ENCODE measurements at regions not wholly inside any gene's neighbourhood (a gene's known extent, or its start where the extent isn't known, plus 50 kb on each side); places are given as distances from the start of the nearest gene placed in this dataset.

- H3K36me3 Mint-ChIP-seq, result peaks cover 0 to 6% (median 5%) of the 10 kb centered on the region in 5 donors
- peaks cover 0 to 6% (median 0%) of the 10 kb centered on the region in 5 donors for H3K27me3 Mint-ChIP-seq
- no peaks in the 10 kb centered on the region for H3K36me3 ChIP-seq (ENCODE audit: control insufficient read depth in 2 of 3, insufficient read depth in 3 of 3, low read length in 3 of 3)
- H3K4me3 ChIP-seq (ENCODE audit: low read length), result no peak overlapping the region
- H3K4me1 Mint-ChIP-seq, result peaks cover 0 to 1% (median 0%) of the 10 kb centered on the region in 7 donors
- H3K4me1 ChIP-seq (ENCODE audit: control insufficient read depth in 2 of 2, insufficient read depth in 2 of 2, low read length in 2 of 2), result no peaks in the 10 kb centered on the region
- no peak for ATAC-seq
- POLR2A ChIA-PET, result no interaction called here
- CTCF ChIA-PET, result interaction anchor here (0.7 kb wide), 2 partner anchors 11 to 27 kb away, joined by 3 to 4 read pairs; no protein-coding TSS in a partner anchor
- intact Hi-C loops (cut with micrococcal nuclease), result no loop called here
- no peak overlapping the region for H3K27ac Mint-ChIP-seq
- H3K9me3 ChIP-seq (ENCODE audit: control insufficient read depth in 2 of 3, low read length in 3 of 3), result no peaks in the 10 kb centered on the region
- no peak overlapping the region for H3K4me3 Mint-ChIP-seq
- no peak overlapping the region for H3K27ac ChIP-seq (ENCODE audit: low read depth, low read length)
- no peak for DNase-seq
- no peaks in the 10 kb centered on the region for H3K27me3 ChIP-seq (ENCODE audit: control insufficient read depth in 2 of 2, insufficient read depth in 2 of 2, low read length in 2 of 2)
- peaks cover 0 to 12% (median 4%) of the 10 kb centered on the region in 11 donors for H3K9me3 Mint-ChIP-seq
Observed at GRCh38 chr10:4170181-4170580, 385.2 kb upstream of the KLF6 start.

DNA sequence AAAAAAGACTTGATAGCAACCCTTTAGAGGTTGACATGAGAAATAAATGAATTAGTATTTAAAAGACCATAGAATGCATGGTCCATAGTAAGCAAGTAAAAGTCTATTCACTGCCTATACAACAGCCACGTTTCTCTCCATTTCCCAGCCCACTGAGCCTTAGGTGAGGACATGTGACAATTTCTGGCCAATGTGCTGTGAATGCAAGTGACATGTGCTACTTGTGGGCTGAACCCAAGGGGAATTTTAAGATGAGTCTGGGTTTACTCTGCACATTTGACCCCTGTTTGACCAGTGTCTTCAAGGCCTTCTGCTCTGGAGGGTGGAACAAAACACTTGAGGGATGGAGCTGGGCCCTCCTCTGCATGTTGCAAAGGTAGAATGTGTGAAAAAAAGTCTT, 384.4 kb upstream of the KLF6 start:
- Histone ChIP-seq H3K36me3 (ENCODE audit: control insufficient read depth in 2 of 3, insufficient read depth in 3 of 3, low read length in 3 of 3) (no peaks in the 10 kb centered on the region), H3K4me3 (ENCODE audit: low read length) (no peak overlapping the region), H3K9me3 (ENCODE audit: control insufficient read depth in 2 of 3, low read length in 3 of 3) (no peaks in the 10 kb centered on the region), H3K27ac (ENCODE audit: low read depth, low read length) (no peak overlapping the region), H3K4me1 (ENCODE audit: control insufficient read depth in 2 of 2, insufficient read depth in 2 of 2, low read length in 2 of 2) (no peaks in the 10 kb centered on the region), H3K27me3 (ENCODE audit: control insufficient read depth in 2 of 2, insufficient read depth in 2 of 2, low read length in 2 of 2) (no peaks in the 10 kb centered on the region)
- ChIA-PET POLR2A (no interaction called here), CTCF (no interaction called here)
- no peak for DNase-seq
- no peak overlapping the region for H3K27ac Mint-ChIP-seq
- peaks cover 0 to 6% (median 0%) of the 10 kb centered on the region in 5 donors for H3K27me3 Mint-ChIP-seq
- no peak overlapping the region for H3K4me3 Mint-ChIP-seq
- H3K36me3 Mint-ChIP-seq, result peaks cover 0 to 8% (median 3%) of the 10 kb centered on the region in 5 donors
- ATAC-seq, result no peak
- peaks cover 0 to 1% (median 0%) of the 10 kb centered on the region in 7 donors for H3K4me1 Mint-ChIP-seq
- peaks cover 0 to 12% (median 4%) of the 10 kb centered on the region in 11 donors for H3K9me3 Mint-ChIP-seq
- intact Hi-C loops (cut with micrococcal nuclease), result no loop called here

GRCh38 chr10:4167216-4167615, 382.2 kb upstream of the KLF6 start:
- peaks cover 0 to 4% (median 0%) of the 10 kb centered on the region in 11 donors for H3K9me3 Mint-ChIP-seq
- no peaks in the 10 kb centered on the region for H3K36me3 ChIP-seq (ENCODE audit: control insufficient read depth in 2 of 3, insufficient read depth in 3 of 3, low read length in 3 of 3)
- ChIA-PET CTCF (no interaction called here), POLR2A (no interaction called here)
- intact Hi-C loops (cut with micrococcal nuclease), result no loop called here
- peaks cover 0 to 7% (median 0%) of the 10 kb centered on the region in 5 donors for H3K36me3 Mint-ChIP-seq
- no peak overlapping the region for H3K4me3 Mint-ChIP-seq
- H3K27me3 Mint-ChIP-seq, result peaks cover 0 to 6% (median 0%) of the 10 kb centered on the region in 5 donors
- no peak for ATAC-seq
- H3K9me3 ChIP-seq (ENCODE audit: control insufficient read depth in 2 of 3, low read length in 3 of 3), result no peaks in the 10 kb centered on the region
- no peak overlapping the region for H3K27ac Mint-ChIP-seq
- H3K27me3 ChIP-seq (ENCODE audit: control insufficient read depth in 2 of 2, insufficient read depth in 2 of 2, low read length in 2 of 2), result peaks cover 0 to 2% of the 10 kb centered on the region in 2 donors
- no peak overlapping the region for H3K27ac ChIP-seq (ENCODE audit: low read depth, low read length)
- H3K4me1 ChIP-seq (ENCODE audit: control insufficient read depth in 2 of 2, insufficient read depth in 2 of 2, low read length in 2 of 2), result no peaks in the 10 kb centered on the region
- DNase-seq, result no peak
- peaks cover 0 to 1% (median 0%) of the 10 kb centered on the region in 7 donors for H3K4me1 Mint-ChIP-seq
- H3K4me3 ChIP-seq (ENCODE audit: low read length), result no peak overlapping the region

DNA sequence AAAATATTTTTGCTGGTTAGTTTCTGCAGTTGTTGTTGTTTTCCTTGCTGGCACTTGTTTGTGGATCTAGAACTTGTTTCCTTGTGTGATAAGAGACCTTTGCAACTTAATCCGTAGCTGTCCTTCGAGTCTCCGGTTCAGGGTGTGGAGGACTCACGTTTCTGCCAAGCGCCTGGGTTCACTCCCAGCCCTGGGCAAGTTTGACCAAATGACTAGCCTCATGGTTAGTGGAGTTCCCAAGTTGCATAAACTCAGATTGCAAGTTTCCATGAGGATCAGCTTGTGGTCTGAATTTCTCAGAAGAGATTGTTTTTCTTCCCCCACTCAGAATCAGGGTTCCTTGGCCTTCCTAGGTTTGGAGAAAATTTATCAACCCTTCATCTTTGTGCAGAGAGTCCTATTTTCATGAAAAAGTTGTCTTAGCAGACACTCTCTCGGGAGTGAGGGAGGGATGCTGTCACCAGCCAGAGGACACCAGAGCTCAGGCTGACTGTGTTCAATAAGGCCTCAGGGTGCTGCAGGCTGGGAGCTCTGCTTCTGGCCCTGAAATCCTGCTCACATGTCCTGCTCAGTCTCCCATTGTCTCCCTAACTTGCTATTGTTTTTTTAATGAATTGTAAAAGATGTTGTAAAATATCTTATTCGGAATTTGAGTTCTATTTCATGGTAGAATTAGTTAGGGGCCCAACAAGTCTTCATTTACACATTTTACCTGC, 377.7 kb upstream of the KLF6 start:
- Histone ChIP-seq H3K27ac (ENCODE audit: low read depth, low read length) (no peak overlapping the region), H3K36me3 (ENCODE audit: control insufficient read depth in 2 of 3, insufficient read depth in 3 of 3, low read length in 3 of 3) (no peaks in the 10 kb centered on the region), H3K4me1 (ENCODE audit: control insufficient read depth in 2 of 2, insufficient read depth in 2 of 2, low read length in 2 of 2) (no peaks in the 10 kb centered on the region), H3K27me3 (ENCODE audit: control insufficient read depth in 2 of 2, insufficient read depth in 2 of 2, low read length in 2 of 2) (peaks cover 0 to 2% of the 10 kb centered on the region in 2 donors), H3K4me3 (ENCODE audit: low read length) (no peak overlapping the region), H3K9me3 (ENCODE audit: control insufficient read depth in 2 of 3, low read length in 3 of 3) (no peaks in the 10 kb centered on the region)
- Mint-ChIP-seq H3K27me3 (no peaks in the 10 kb centered on the region), H3K27ac (no peak overlapping the region), H3K4me3 (no peak overlapping the region), H3K9me3 (no peaks in the 10 kb centered on the region), H3K4me1 (peaks cover 0 to 7% (median 0%) of the 10 kb centered on the region in 7 donors), H3K36me3 (peaks cover 0 to 2% (median 0%) of the 10 kb centered on the region in 5 donors)
- ChIA-PET POLR2A (no interaction called here), CTCF (no interaction called here)
- intact Hi-C loops (cut with micrococcal nuclease), result no loop called here
- ATAC-seq (no peak), DNase-seq (no peak)

GRCh38 chr10:4159173-4159572, 374.2 kb upstream of the KLF6 start:
- ATAC-seq, result no peak
- Histone ChIP-seq H3K27me3 (ENCODE audit: control insufficient read depth in 2 of 2, insufficient read depth in 2 of 2, low read length in 2 of 2) (peaks cover 0 to 2% of the 10 kb centered on the region in 2 donors), H3K9me3 (ENCODE audit: control insufficient read depth in 2 of 3, low read length in 3 of 3) (no peaks in the 10 kb centered on the region), H3K4me3 (ENCODE audit: low read length) (no peak overlapping the region), H3K36me3 (ENCODE audit: control insufficient read depth in 2 of 3, insufficient read depth in 3 of 3, low read length in 3 of 3) (no peaks in the 10 kb centered on the region), H3K4me1 (ENCODE audit: control insufficient read depth in 2 of 2, insufficient read depth in 2 of 2, low read length in 2 of 2) (peaks cover 0 to 3% of the 10 kb centered on the region in 2 donors), H3K27ac (ENCODE audit: low read depth, low read length) (no peak overlapping the region)
- H3K4me1 Mint-ChIP-seq, result peaks cover 3 to 13% (median 10%) of the 10 kb centered on the region in 7 donors
- ChIA-PET CTCF (no interaction called here), POLR2A (no interaction called here)
- no peak overlapping the region for H3K27ac Mint-ChIP-seq
- intact Hi-C loops (cut with micrococcal nuclease), result no loop called here
- H3K36me3 Mint-ChIP-seq, result peaks cover 0 to 1% (median 0%) of the 10 kb centered on the region in 5 donors
- no peaks in the 10 kb centered on the region for H3K27me3 Mint-ChIP-seq
- no peaks in the 10 kb centered on the region for H3K9me3 Mint-ChIP-seq
- no peak overlapping the region for H3K4me3 Mint-ChIP-seq
- DNase-seq, result no peak

GRCh38 chr10:4154191-4154715, 369.2 kb upstream of the KLF6 start:
- ATAC-seq, result peak; percentile 65
- ChIA-PET CTCF (no interaction called here), POLR2A (no interaction called here)
- H3K27me3 ChIP-seq (ENCODE audit: control insufficient read depth in 2 of 2, insufficient read depth in 2 of 2, low read length in 2 of 2), result no peaks in the 10 kb centered on the region
- no peaks in the 10 kb centered on the region for H3K9me3 ChIP-seq (ENCODE audit: control insufficient read depth in 2 of 3, low read length in 3 of 3)
- peaks cover 0 to 1% (median 0%) of the 10 kb centered on the region in 5 donors for H3K36me3 Mint-ChIP-seq
- no peak overlapping the region for H3K4me3 Mint-ChIP-seq
- H3K27me3 Mint-ChIP-seq, result no peaks in the 10 kb centered on the region
- H3K36me3 ChIP-seq (ENCODE audit: control insufficient read depth in 2 of 3, insufficient read depth in 3 of 3, low read length in 3 of 3), result no peaks in the 10 kb centered on the region
- no peak overlapping the region for H3K27ac Mint-ChIP-seq
- no peak overlapping the region for H3K27ac ChIP-seq (ENCODE audit: low read depth, low read length)
- no peaks in the 10 kb centered on the region for H3K9me3 Mint-ChIP-seq
- H3K4me1 Mint-ChIP-seq, result peaks cover 6 to 20% (median 15%) of the 10 kb centered on the region in 7 donors
- DNase-seq, result peak in 1 of 9 donors; percentile 6
- no peak overlapping the region for H3K4me3 ChIP-seq (ENCODE audit: low read length)
- intact Hi-C loops (cut with micrococcal nuclease), result no loop called here
- peaks cover 0 to 3% of the 10 kb centered on the region in 2 donors for H3K4me1 ChIP-seq (ENCODE audit: control insufficient read depth in 2 of 2, insufficient read depth in 2 of 2, low read length in 2 of 2)

DNA sequence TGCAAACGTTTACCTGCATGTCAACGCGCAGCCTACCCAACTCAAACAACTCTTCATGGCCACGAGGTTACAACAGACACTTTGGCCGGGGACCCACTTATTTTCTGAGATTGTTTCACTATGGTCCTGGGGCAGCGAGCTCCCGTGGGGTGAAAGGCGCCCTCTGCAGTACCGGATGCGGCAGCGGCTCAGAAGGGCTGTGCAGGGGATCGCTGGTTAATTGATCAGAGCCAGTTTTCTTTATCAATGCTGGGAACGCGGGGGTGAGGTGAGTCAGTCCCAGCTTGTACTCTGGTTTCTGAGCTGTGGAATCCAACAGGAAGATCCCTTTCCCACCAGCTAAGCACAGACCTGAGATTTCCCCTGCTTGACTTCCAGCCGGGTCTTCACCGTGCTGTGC, 366.5 kb upstream of the KLF6 start:
- CTCF ChIA-PET, result no interaction called here
- Mint-ChIP-seq H3K9me3 (peaks cover 0 to 4% (median 0%) of the 10 kb centered on the region in 11 donors), H3K4me3 (no peak overlapping the region), H3K27ac (no peak overlapping the region), H3K4me1 (peaks cover 6 to 20% (median 15%) of the 10 kb centered on the region in 7 donors), H3K27me3 (no peaks in the 10 kb centered on the region), H3K36me3 (peaks cover 0 to 3% (median 0%) of the 10 kb centered on the region in 5 donors)
- Histone ChIP-seq H3K36me3 (ENCODE audit: control insufficient read depth in 2 of 3, insufficient read depth in 3 of 3, low read length in 3 of 3) (no peaks in the 10 kb centered on the region), H3K9me3 (ENCODE audit: control insufficient read depth in 2 of 3, low read length in 3 of 3) (no peaks in the 10 kb centered on the region), H3K27me3 (ENCODE audit: control insufficient read depth in 2 of 2, insufficient read depth in 2 of 2, low read length in 2 of 2) (no peaks in the 10 kb centered on the region), H3K4me1 (ENCODE audit: control insufficient read depth in 2 of 2, insufficient read depth in 2 of 2, low read length in 2 of 2) (peaks cover 0 to 3% of the 10 kb centered on the region in 2 donors), H3K4me3 (ENCODE audit: low read length) (no peak overlapping the region), H3K27ac (ENCODE audit: low read depth, low read length) (no peak overlapping the region)
- DNase-seq (no peak), ATAC-seq (no peak)
- POLR2A ChIA-PET, result no interaction called here
- intact Hi-C loops (cut with micrococcal nuclease), result no loop called here

All from naive thymus-derived CD4-positive, alpha-beta T cell (primary cell).